Natural killer cell treated with Interleukin-12 subunit alpha and Interleukin-12 subunit beta and Interleukin-15 and Interleukin-18, amount 100 ng/mL, for 72 hours (primary cell): ENCODE measurements at regions not wholly inside any gene's neighbourhood (a gene's known extent, or its start where the extent isn't known, plus 50 kb on each side); places are given as distances from the start of the nearest gene placed in this dataset.
A peak's percentile ranks its signal among the peaks of the same experiment; 100 is the strongest.
"Not testable (repeated sequence)": the region's sequence is repeated elsewhere in the genome, so short reads cannot be mapped to it uniquely, and the experiment has no call there.

Experiments
- ATAC-seq, 2 donors: fragments of 150-1000 bp; cut with Tn5 transposase in 1 of 2; sonication (Bioruptor Pico), chemical (Tn5 transposase) in 1 of 2; 2 replicates each; pipeline ENCODE4 v1.10.0; 2021
- DNase-seq: peaks from one replicate; pipeline ENCODE4 v3.0.0; 2022; ENCODE audit warnings: low spot score
- H3K27ac Mint-ChIP-seq, 2 donors: 1 replicate in 1 of 2; 2 replicates in 1 of 2; pipeline ENCODE4 v1.8.0; 2022; ENCODE audit warnings: mixed read lengths in 2 of 2, mild to moderate bottlenecking in 1 of 2, moderate library complexity in 1 of 2
- H3K27me3 Mint-ChIP-seq, 2 donors: 1 replicate in 1 of 2; 2 replicates in 1 of 2; pipeline ENCODE4 v1.8.0; 2022; ENCODE audit warnings: mixed read lengths in 2 of 2
- H3K36me3 Mint-ChIP-seq: one replicate; pipeline ENCODE4 v1.8.0; 2022; ENCODE audit warnings: mixed read lengths
- H3K4me1 Mint-ChIP-seq, 2 donors: 1 replicate in 1 of 2; 2 replicates in 1 of 2; pipeline ENCODE4 v1.8.0; 2022; ENCODE audit warnings: low read depth in 2 of 2, mixed read lengths in 2 of 2, mild to moderate bottlenecking in 1 of 2
- H3K4me3 Mint-ChIP-seq: one replicate; pipeline ENCODE4 v1.8.0; 2022; ENCODE audit warnings: mixed read lengths
- H3K9me3 Mint-ChIP-seq: 2 replicates; pipeline ENCODE4 v1.8.0; 2022; ENCODE audit warnings: mixed read lengths

- DNase-seq (no peak), ATAC-seq (no peak)
- Mint-ChIP-seq H3K9me3 (no peaks in the 10 kb centered on the region), H3K27me3 (peaks cover 0 to 4% of the 10 kb centered on the region in 2 donors), H3K27ac (no peak overlapping the region), H3K4me1 (no peaks in the 10 kb centered on the region), H3K4me3 (no peak overlapping the region), H3K36me3 (no peaks in the 10 kb centered on the region)
Observed at GRCh38 chr15:67925182-67925581, 85.3 kb upstream of the RNU6-1 start.

- no peaks in the 10 kb centered on the region for H3K36me3 Mint-ChIP-seq
- no peaks in the 10 kb centered on the region for H3K9me3 Mint-ChIP-seq
- ATAC-seq: no peak
- no peak overlapping the region for H3K4me3 Mint-ChIP-seq
- no peaks in the 10 kb centered on the region for H3K4me1 Mint-ChIP-seq
- DNase-seq: no peak
- H3K27me3 Mint-ChIP-seq: peaks cover 0 to 4% of the 10 kb centered on the region in 2 donors
- H3K27ac Mint-ChIP-seq: no peak overlapping the region
Observed at GRCh38 chr15:67927501-67928168, 87.8 kb upstream of the RNU6-1 start.

GRCh38 chr15:67928666-67929065, 88.8 kb upstream of the RNU6-1 start:
- Mint-ChIP-seq H3K27ac (no peak overlapping the region), H3K27me3 (peaks cover 0 to under 1% of the 10 kb centered on the region in 2 donors), H3K36me3 (no peaks in the 10 kb centered on the region), H3K4me1 (no peaks in the 10 kb centered on the region), H3K9me3 (no peaks in the 10 kb centered on the region), H3K4me3 (no peak overlapping the region)
- no peak for DNase-seq
- no peak for ATAC-seq

GRCh38 chr15:67930720-67931119, 90.9 kb upstream of the RNU6-1 start:
- DNase-seq (no peak), ATAC-seq (no peak)
- no peaks in the 10 kb centered on the region for H3K4me1 Mint-ChIP-seq
- H3K27ac Mint-ChIP-seq: no peak overlapping the region
- peaks cover 2 to 11% of the 10 kb centered on the region in 2 donors for H3K27me3 Mint-ChIP-seq
- no peak overlapping the region for H3K4me3 Mint-ChIP-seq
- no peaks in the 10 kb centered on the region for H3K36me3 Mint-ChIP-seq
- H3K9me3 Mint-ChIP-seq: no peaks in the 10 kb centered on the region

- no peak for ATAC-seq
Observed at GRCh38 chr15:67931861-67932260, 92.0 kb upstream of the RNU6-1 start.

GRCh38 chr15:67934126-67934525, 94.3 kb upstream of the RNU6-1 start:
- H3K36me3 Mint-ChIP-seq, H3K9me3 Mint-ChIP-seq: not testable (repeated sequence)
- peaks cover 4 to 11% of the 10 kb centered on the region in 2 donors for H3K27me3 Mint-ChIP-seq

More at GRCh38 chr15:67931861-67932260, 92.0 kb upstream of the RNU6-1 start:
- Mint-ChIP-seq H3K4me1 (no peaks in the 10 kb centered on the region), H3K9me3 (no peaks in the 10 kb centered on the region), H3K27me3 (peaks cover 2 to 11% of the 10 kb centered on the region in 2 donors), H3K27ac (no peak overlapping the region), H3K4me3 (no peak overlapping the region), H3K36me3 (no peaks in the 10 kb centered on the region)
- no peak for DNase-seq

GRCh38 chr15:67935244-67935643, 95.4 kb upstream of the RNU6-1 start:
- Mint-ChIP-seq H3K9me3 (no peaks in the 10 kb centered on the region), H3K36me3 (no peaks in the 10 kb centered on the region), H3K27me3 (peaks cover 4 to 11% of the 10 kb centered on the region in 2 donors), H3K4me3 (no peak overlapping the region), H3K4me1 (no peaks in the 10 kb centered on the region), H3K27ac (no peak overlapping the region)
- ATAC-seq: no peak
- DNase-seq: no peak

More at GRCh38 chr15:67934126-67934525, 94.3 kb upstream of the RNU6-1 start:
- H3K27ac Mint-ChIP-seq, H3K4me3 Mint-ChIP-seq, ATAC-seq, H3K4me1 Mint-ChIP-seq, DNase-seq: not testable (repeated sequence)

- Mint-ChIP-seq H3K9me3 (no peaks in the 10 kb centered on the region), H3K4me1 (no peaks in the 10 kb centered on the region), H3K4me3 (no peak overlapping the region), H3K27me3 (peaks cover 4 to 11% of the 10 kb centered on the region in 2 donors), H3K36me3 (no peaks in the 10 kb centered on the region), H3K27ac (no peak overlapping the region)
- DNase-seq (no peak), ATAC-seq (no peak)
Observed at GRCh38 chr15:67936258-67936657, 96.4 kb upstream of the RNU6-1 start.

GRCh38 chr15:67937153-67937761, 97.4 kb upstream of the RNU6-1 start:
- DNase-seq: no peak
- Mint-ChIP-seq H3K4me3 (no peak overlapping the region), H3K27ac (no peak overlapping the region), H3K9me3 (no peaks in the 10 kb centered on the region), H3K36me3 (no peaks in the 10 kb centered on the region), H3K4me1 (no peaks in the 10 kb centered on the region), H3K27me3 (peaks cover 7 to 11% of the 10 kb centered on the region in 2 donors)
- peak in 1 of 2 donors; percentile 25 for ATAC-seq

GRCh38 chr15:67939179-67939578, 99.3 kb upstream of the RNU6-1 start:
- DNase-seq, H3K9me3 Mint-ChIP-seq, H3K36me3 Mint-ChIP-seq, ATAC-seq, H3K27ac Mint-ChIP-seq, H3K27me3 Mint-ChIP-seq, H3K4me1 Mint-ChIP-seq, H3K4me3 Mint-ChIP-seq: not testable (repeated sequence)

GRCh38 chr15:67939588-67940323, 99.9 kb upstream of the RNU6-1 start:
- DNase-seq, H3K4me1 Mint-ChIP-seq, H3K9me3 Mint-ChIP-seq, H3K4me3 Mint-ChIP-seq, H3K36me3 Mint-ChIP-seq, ATAC-seq, H3K27me3 Mint-ChIP-seq, H3K27ac Mint-ChIP-seq: not testable (repeated sequence)

GRCh38 chr15:67940324-67940719, 100.5 kb upstream of the RNU6-1 start:
- H3K4me1 Mint-ChIP-seq: no peaks in the 10 kb centered on the region
- H3K9me3 Mint-ChIP-seq: no peaks in the 10 kb centered on the region
- H3K4me3 Mint-ChIP-seq: no peak overlapping the region
- no peak for ATAC-seq
- H3K27ac Mint-ChIP-seq: no peak overlapping the region
- DNase-seq: no peak
- H3K27me3 Mint-ChIP-seq: peaks cover 0 to 5% of the 10 kb centered on the region in 2 donors
- H3K36me3 Mint-ChIP-seq: no peaks in the 10 kb centered on the region

GRCh38 chr15:67941648-67942310, 101.9 kb upstream of the RNU6-1 start:
- no peak for DNase-seq
- Mint-ChIP-seq H3K36me3 (no peaks in the 10 kb centered on the region), H3K27me3 (peaks cover 0 to 5% of the 10 kb centered on the region in 2 donors), H3K4me1 (no peaks in the 10 kb centered on the region), H3K9me3 (no peaks in the 10 kb centered on the region), H3K27ac (no peak overlapping the region), H3K4me3 (no peak overlapping the region)
- no peak for ATAC-seq

- Mint-ChIP-seq H3K9me3 (no peaks in the 10 kb centered on the region), H3K27ac (no peak overlapping the region)
Observed at GRCh38 chr15:67943475-67943874, 103.6 kb upstream of the RNU6-1 start.

More at GRCh38 chr15:67943475-67943874, 103.6 kb upstream of the RNU6-1 start:
- peaks cover 0 to 3% of the 10 kb centered on the region in 2 donors for H3K27me3 Mint-ChIP-seq
- H3K4me1 Mint-ChIP-seq: no peaks in the 10 kb centered on the region
- ATAC-seq: no peak
- H3K4me3 Mint-ChIP-seq: no peak overlapping the region
- DNase-seq: no peak
- no peaks in the 10 kb centered on the region for H3K36me3 Mint-ChIP-seq
